Inferior parietal cortex (tissue), 1 donor: ENCODE measurements at regions not wholly inside any gene's neighbourhood (a gene's known extent, or its start where the extent isn't known, plus 50 kb on each side); places are given as distances from the start of the nearest gene placed in this dataset.
"Not testable (repeated sequence)": the region's sequence is repeated elsewhere in the genome, so short reads cannot be mapped to it uniquely, and the experiment has no call there.

Experiments
- DNase-seq: peaks from one replicate; pipeline ENCODE4 v3.0.0-alpha.2; 2016; ENCODE audit errors: extremely low spot score

DNA sequence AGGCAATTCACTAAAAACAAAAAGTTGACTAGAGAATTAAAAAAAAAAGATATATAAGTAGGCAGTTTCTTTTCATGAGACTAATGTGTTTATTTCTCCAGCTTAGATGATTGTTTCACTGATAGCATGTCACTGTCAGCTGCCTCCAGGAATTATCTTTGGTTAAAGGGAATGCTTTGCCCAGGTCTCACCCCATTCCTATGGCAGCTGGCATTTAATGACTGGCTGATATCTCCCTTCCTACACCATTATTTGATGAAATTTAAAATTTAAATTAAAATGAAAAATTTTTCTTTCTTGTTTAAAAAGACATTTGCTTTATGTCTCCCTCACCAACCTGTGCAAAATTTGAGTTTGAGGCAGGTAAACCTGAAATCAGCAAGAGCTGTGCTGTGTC lies 214.5 kb upstream of the PRSS1 start:
- DNase-seq: no peak

DNA sequence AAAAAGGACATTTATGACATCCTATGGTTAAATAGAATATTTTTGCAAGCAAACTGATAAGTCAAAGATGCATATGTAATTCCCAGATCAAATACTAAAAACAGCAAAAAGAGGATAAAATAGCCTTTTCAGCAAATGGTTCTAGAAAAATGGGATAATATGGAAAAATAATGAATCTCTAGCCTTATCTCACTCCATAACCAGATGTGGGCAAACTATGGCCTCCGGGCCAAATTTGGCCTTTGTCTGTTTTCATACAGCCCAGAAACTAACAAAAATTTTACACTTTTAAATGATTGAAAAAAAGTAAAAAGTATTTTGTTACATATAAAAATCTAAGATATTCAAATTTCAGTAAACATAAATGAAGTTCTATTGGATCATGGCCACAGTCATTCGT lies 215.4 kb upstream of the PRSS1 start:
- DNase-seq: no peak

DNA sequence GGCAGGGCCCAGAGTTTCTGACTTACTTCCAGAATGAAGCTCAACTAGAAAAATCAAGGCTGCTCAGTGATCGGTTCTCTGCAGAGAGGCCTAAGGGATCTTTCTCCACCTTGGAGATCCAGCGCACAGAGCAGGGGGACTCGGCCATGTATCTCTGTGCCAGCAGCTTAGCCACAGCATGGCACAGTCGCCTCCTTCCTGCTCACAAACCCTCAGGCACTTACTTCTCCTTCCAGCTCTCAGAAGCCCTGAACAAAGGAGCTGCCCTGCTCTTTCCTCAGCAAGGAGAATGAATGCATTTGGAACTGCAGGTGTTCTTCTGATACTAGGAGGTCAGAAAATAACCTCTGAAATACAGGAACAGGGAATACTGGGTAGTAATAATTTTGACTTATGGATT lies 219.7 kb upstream of the PRSS1 start:
- no peak for DNase-seq

DNA sequence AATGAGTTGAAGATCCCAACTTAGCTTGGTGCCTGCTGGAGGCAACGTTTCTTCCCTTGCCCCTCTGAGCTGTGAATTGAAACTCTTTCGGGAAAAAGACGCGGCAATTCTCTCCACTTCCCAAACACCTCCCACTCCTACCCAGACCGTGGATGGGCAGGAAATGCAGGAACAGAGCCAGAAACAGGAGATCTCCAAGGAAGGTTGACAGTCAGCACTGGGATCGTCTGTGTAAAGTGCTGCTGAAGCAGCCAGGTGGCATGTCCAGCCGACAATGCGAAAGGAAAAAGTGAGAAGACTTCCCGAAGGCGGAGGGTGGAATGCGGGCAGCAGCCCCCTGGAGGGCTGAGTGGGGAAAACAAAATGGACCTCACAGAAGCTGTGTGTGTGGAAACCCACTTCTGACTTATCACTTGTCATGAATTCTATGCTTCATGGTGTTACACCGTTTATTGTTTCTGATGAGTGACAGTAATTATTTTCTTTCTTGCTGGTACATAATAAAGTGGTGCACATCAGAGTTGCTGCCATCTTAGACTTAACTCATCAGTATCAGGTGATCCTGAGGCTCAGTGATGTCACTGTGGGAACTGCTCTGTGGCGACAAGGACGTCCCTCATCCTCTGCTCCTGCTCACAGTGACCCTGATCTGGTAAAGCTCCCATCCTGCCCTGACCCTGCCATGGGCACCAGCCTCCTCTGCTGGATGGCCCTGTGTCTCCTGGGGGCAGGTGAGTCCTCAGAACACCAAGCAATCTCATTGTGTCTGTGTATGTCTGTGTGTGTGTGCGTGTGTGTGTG lies 220.5 kb upstream of the PRSS1 start:
- no peak for DNase-seq

DNA sequence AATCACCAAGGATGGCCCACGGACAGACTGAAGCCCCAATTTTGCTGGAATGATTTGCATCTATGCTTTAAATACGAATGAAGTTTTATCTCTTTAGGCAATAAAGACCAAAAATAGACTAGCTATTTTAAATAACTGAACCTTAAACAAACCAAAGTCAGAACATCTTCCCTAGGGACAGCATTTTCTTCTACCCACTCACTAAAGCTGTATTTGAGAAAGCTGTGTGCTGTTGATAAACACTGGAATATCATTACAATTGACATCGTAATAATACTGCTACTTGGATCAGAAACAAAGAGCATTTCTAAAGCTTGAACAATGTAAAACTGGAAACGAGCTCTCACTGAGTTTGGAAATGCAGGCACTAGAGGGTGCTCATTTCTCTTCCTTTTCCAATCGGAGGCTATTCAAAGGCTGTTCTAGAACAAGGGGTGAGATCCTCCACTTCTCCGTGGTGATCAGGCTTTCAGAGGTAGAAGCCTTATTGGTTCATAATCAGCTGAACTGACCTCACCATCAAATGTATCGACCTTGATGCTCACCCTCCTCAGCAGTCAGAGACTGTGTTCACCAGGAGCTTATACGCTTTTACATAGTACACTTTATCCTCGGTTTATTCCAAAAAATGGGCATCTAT lies 225.3 kb upstream of the PRSS1 start:
- peak; percentile 37 for DNase-seq

DNA sequence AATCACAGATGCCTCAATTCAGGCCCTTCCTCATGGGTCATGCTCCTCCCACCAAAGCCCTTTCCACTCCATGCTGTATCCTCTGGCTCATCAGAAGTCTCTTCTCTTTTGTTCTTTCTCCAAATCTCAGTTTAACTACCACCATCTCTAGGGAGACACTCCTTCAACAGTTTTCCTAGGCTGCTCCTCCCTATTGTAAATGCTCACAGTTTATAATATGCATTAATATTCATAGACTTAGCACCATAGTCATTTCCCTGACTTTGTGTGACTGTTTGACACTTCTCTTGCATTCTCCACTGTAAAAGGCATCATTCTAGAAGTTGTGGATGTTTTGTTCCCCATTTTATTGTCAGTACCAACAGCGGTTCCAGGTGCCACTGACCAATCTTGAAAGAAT lies 226.5 kb upstream of the PRSS1 start:
- DNase-seq: no peak

DNA sequence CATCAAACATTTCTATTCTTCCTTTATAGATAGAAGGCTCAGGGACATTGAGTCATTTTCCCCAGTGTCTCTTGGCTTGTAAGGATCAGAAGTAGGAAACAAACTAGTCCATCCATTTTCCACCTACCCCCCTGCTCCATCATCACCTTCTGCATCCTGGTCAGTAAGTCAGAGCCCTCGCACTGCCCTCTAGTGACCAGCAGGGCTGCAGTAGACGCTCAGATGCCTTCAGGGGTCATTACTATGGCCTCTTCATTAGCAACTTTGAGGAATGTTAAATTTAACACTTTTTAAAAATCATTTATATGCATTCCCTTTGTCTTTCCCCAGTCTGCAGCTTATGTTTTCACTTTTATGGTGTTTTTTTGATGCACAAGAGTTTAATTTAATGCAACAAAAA lies 228.4 kb upstream of the PRSS1 start:
- not testable (repeated sequence) for DNase-seq

DNA sequence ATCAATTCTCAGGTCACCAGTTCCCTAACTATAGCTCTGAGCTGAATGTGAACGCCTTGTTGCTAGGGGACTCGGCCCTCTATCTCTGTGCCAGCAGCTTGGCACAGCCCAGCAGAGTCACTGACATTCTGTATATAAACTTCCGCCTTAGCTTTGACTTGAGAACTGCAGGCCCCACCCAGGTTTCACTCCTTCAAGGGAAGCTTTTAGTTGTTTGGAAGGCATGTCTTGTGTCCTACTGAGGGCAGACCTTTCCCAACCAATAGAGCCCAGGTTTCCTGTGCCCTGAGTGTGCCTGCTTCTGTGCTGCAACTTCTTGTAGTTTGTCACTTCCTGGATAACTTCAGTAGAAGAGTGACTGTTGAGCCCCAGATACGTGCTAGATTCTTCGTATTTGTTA lies 228.8 kb upstream of the PRSS1 start:
- DNase-seq: not testable (repeated sequence)

DNA sequence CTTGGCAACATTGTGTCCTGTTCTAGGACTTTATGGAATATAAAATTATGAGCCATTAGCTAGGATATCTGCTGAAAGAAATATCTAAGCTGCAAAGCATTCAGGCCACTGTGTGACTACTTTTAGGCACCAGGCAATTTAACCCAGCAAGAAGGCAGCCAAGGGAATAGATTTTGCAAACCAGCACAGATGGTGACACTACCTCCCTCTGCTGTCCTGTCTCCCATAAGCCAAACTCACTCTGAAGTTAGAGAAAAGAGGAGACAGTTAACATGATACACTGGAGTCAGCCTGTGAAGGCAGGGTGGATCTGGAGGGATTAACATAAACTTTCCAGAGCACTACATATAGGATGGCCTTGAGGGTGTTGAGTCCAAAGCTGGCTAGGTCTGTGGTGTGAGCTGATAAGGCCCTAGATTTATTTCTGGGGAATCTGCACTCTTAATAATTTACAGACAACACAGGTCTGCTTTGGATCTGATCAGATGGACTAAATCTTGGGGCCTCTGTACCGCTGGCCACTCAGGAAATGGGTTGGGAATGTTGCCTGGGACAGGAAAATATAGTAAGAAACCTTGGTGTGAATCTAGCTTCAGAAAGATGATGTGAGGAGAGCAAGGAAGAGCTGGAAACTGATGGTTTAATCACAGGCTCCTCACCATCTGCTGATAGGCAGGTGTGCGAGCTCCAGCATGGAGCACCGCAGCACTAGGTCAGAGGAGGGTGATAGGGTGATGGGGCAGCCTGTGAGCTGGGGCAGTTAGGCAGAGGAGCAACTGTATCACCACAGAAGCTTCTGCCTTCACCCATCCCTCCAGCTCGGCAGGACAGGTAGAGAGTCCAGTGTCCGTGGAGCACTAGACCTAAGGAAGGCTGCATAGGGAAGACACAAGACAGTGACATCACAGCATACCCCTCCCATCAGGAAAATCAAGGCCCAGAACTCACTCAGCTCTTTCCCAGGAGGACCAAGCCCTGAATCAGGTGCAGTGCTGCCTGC lies 229.9 kb upstream of the PRSS1 start:
- no peak for DNase-seq

DNA sequence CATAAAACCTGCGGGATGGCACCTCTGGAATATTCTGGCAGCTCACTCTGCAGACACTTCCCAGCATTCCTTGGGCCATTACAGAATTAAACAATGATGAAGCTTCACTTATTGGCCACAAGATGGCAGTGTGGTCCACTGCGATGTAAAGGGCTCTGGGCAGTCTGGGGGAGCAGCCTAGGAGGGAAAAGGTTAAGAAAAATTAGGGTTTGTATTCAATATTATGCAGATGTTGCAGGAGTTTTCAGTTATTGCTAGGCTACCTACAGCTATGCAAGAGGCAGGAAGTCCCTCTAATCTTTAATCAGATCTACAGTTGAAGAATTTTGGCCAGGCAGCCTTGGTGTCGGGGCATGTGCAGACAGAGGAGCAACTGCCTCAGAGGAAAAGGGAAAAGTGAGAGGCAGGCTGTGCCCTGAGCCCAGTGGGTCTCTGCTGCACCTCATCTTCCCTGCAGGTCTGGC lies 233.2 kb upstream of the PRSS1 start:
- DNase-seq: peak; percentile 83

DNA sequence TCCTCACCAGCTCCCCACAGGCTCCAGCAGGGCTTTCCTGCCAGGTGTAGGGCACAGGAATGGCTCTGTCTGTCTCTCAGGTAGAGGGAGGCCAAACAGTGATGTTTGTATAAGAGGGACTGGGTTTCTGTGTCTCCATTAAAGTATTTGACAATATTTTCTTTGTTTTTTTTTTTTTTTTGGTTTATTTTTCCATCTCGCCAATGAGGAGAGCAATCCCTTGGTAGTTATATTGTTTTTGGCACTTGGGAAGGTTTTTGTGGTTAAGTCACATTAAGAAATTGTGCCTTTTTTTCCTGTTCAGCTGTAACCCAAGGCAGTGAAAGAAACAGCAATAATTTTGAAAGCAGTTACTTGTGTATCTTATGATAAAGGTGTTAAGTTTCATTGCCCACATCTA lies 234.6 kb upstream of the PRSS1 start:
- not testable (repeated sequence) for DNase-seq

DNA sequence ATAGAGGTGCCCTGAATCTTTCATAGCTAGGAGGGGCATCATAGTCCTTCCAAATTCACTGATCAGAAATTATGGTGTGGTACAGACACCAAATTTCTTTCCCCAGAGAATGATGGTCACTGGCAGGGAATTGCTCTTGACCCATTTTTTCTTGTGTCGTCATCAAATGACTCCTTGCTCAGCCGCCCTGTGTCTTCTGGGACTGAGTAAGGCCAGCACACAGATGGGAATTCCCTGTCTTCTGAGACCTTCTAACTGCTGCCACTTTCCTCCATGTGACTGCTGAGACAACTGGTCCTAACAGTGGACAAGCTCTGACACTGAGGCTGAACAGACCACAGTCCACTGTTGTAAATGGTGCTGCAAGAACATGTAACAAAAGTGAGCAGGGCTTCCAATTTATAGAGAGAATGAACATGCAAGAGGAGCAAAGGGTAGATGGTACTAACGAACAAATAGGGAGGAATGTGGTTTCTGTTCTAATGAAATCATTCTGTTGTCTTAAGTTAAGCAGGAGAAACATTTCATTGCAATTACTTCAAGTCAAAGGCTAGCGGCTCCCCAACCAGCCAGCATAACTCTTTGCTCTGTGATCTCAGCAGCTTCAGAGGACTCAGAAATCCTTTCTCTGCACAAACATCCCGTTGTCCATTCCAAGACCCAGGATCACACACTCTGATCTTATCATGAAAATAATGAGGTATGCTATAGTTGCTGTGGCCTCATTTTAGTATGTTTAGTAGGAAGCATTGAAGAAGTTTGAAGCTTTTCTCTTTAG lies 235.9 kb upstream of the PRSS1 start:
- DNase-seq: no peak

DNA sequence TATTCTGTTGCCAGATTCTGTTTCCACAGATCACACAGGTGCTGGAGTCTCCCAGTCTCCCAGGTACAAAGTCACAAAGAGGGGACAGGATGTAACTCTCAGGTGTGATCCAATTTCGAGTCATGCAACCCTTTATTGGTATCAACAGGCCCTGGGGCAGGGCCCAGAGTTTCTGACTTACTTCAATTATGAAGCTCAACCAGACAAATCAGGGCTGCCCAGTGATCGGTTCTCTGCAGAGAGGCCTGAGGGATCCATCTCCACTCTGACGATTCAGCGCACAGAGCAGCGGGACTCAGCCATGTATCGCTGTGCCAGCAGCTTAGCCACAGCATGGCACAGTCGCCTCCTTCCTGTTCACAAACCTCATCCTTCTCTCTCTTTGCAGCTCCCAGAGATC lies 237.5 kb upstream of the PRSS1 start:
- DNase-seq: no peak

DNA sequence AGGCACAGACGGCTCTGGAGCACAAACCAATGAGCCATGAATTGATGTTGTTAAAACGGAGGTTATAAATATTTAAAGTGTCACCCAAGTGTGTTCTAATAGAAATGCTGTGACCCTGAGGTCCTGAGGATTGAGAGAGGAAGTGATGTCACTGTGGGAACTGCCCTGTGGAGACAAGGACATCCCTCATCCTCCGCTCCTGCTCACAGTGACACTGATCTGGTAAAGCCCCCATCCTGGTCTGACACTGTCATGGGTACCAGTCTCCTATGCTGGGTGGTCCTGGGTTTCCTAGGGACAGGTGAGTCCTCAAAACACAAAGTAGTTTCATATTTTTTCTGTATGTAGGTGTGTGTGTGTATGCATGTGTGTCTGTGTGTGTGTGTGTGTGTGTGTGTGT lies 237.9 kb upstream of the PRSS1 start:
- no peak for DNase-seq

DNA sequence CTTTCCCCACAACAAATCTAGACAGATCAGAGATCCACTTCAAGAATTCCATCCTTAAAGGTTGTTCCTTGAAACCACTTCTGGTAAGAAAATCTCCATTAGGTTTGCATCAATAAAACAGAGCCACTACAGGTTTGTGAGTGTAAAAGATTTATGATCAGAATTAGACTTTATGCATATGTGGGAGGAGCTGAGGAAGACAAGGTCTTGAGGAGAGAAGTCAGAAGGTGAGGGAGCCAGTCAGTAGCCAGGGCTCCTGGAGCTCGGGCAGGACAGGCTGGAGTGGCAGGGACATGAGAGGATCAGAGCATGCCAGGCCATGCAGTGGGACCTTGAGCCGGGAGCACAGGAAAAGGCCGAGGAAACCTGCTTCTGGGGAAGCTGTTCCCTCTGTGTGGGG lies 240.0 kb upstream of the PRSS1 start:
- DNase-seq: not testable (repeated sequence)

DNA sequence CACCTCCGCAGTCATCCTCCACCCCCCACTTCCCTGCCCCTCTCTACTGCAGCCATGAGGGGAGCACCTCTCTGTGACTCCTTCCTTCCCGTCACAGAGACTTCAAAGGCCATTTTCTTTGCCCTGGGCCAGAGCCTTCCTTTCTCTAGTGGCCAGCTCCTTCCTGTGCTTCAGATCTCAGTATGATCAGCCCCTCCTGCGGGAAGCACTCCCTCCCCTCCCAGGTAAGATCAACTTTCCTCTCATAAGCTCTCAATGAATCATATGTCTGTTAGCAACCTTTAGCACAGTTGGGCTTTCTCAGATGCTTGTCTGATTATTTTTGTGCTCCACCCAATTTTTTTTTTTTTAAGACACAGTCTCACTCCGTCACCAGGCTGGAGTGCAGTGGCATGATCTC lies 241.0 kb upstream of the PRSS1 start:
- DNase-seq: no peak

DNA sequence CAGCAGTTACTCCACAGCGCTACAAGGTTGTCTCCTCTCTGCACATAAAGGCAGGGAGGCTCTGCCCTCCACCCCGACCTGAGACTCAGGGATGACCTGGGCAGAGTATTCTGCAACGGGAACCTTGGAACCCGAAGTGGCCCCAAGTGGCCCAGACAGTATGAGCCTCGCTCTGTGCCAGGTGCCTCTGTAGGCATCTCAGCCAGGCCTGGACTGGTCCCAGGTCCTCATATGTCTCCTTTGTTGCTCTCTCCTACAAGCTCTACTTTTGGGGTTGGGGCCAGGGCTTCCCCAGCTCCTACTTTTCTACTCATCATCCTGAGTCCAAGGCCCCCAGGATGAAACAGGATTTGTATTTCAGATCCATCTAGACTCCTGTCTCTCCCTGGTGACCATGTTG lies 241.5 kb upstream of the PRSS1 start:
- DNase-seq: no peak

DNA sequence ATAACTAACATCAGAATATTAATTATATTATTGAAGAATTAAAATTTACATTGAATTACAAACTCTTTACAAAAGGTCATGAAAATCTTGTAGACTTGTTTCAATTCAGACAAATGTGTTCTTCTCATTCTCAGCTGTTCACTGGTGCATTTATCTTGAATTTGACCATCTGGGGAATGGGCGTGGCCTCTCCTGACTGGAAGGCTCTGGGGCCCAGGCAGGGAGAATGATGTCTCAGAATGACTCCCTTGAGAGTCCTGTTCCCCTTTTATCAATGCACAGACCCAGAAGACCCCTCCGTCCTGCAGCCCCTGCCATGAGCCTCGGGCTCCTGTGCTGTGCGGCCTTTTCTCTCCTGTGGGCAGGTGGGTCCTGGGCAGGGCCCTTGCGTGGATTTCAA lies 242.2 kb upstream of the PRSS1 start:
- DNase-seq: not testable (repeated sequence)

DNA sequence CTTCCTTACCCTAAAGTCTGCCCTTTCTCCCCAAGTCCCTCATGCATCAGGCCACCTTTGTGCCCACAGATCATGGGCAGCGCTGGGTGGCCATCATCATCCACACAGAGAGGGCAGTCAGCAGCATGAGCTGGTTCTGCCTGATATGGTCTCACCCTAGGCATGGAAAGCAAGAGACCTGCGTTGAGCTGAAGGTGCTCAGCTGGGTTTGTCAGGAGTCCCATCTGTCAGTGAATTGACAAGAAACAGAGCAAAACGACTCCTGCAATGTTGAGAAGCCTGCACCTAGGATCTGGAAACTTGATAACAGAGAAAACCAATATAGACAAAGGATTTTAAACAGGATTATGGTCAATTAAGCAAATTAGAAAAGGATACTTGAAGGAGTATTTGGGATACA lies 242.7 kb upstream of the PRSS1 start:
- DNase-seq: no peak

DNA sequence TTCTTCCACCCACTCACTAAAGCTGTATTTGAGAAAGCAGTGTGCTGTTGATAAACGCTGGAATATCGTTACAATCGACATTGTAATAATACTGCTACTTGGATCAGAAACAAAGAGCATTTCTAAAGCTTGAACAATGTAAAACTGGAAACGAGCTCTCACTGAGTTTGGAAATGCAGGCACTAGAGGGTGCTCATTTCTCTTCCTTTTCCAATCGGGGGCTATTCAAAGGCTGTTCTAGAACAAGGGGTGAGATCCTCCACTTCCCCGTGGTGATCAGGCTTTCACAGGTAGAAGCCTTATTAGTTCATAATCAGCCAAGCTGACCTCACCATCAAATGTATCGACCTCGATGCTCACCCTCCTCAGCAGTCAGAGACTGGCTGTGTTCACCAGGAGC lies 245.3 kb upstream of the PRSS1 start:
- not testable (repeated sequence) for DNase-seq

DNA sequence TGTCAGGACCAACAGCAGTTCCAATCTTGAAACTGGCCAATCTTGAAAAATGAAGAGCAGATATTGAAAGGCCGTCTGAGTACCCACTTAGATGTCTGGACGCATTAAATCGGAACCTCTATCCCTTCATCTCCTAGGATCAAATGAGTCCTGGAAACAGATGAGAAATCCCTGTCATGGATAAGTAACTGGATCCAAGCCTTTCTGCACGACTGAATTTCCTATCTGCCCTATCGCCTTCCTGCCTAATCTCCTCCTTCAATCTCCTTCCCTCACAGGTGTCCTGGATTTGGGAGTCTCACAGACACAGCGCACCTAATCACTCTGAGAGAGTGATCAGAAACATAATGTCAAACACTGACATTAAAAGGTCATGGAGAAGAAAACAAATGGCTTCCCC lies 245.2 kb upstream of the PRSS58 start:
- DNase-seq: no peak
